ENCODE measurements at regions not wholly inside any gene's neighbourhood (a gene's known extent, or its start where the extent isn't known, plus 50 kb on each side); places are given as distances from the start of the nearest gene placed in this dataset.

DNA sequence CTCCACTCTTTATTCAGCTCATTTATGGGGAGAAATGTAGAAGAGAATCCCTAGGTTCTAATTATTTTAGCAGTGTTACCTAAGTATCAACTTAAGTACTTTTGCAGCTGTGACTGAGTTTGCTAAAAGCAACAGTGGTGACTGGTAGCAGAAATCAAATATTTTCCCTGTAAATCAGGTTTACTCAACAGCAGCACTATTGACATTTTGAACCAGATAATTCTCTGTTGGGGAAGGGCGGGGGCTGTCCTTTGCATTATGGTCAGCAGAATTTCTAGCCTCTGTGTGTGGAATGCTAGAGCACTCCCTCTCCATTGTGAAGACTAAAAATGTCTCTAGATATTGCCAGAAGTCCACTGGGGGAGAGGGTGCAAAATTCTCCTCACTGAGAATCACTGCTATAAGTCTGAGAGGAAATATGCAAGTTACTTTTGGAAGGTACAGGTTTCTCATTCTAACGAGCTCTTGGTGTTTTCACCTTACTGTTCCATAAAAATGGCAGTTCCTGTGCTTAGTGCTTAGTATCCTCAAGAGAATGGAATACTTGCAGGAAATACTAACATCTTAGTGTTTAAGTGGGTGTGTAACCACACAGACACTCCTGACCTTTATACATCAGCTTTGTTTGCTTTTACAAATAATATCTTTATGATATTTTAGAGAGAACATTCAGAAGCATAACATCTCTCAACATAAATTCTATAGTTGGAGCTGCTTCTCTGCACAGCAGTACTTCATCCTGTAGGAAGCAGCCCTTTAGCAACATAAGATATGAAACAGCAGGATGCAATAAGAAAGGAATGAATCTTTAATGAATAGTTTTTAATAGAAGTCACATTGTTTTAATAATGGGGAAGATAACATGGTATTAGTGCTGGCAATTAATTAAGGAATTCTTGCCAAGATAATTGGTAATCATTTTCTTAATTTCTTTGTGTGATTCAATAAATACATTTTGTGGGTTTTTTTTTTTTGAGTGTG, 246.5 kb upstream of the GOLIM4 start:
- no peak for DNase-seq

DNA sequence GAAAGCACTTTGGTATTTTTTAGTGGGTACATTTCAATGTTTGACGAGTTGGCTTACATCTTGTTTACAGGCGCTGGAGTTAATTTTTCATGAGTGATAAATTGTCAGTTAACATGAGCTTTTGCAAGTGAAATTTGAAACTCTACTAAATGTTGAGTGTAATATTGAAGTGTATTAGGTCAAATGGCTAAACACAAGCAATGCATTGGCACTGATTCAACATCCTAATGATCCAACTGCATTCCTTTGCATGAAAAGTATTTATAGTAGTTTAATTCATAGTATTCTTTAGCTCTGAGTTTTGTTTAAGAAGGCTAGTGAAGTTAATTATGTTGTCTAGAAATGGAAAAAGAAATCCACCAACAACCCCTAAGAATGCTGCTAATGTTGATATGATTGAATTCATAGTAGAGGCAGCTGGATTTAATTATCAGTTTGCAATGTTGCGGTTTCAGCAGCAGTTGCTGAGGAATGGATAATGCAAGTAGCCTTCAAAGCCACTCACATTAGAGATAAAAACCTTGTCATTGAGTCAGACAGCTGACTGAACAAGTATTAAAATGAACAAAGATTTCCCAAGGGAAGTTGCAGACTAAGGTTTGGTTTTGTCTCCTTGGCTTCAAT, 245.6 kb upstream of the GOLIM4 start:
- DNase-seq = no peak

DNA sequence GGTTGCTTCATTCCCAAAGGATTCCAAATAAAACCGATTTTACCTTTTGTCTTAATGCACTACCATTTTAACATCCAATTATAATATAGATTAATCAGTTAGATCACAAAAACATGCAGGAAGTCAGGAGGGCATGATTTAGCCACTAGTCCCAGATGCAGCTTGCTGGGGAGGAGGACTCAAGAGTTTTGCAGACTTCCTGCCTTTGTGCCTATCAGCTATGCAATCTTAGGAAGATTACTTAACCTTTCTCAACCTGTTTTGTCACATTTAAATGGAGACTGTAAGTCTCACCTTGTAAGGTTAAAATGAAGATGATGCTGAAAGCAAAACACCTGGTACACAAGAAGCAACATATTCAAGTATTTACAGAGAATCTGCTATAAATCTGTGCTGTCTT, 242.4 kb upstream of the GOLIM4 start:
- DNase-seq = no peak

DNA sequence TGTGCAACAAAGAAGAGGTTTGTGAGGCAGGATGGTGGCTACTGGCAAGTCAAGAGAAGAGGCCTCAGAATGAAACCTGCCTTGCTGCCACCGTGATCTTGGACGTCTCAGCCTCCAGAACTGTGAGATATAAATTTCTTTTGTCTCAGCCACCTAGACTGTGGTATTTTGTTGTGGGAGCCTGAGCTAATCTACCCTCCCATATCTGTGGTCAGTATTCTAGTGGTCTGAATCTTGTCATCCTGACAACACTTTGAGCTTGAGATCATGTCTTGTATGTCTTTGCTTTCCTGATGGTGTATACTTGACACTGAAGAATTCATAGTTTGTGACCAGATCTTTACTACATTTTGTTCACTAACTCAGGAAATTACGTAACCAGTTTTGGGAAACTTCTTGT, 240.6 kb upstream of the GOLIM4 start:
- no peak for DNase-seq

DNA sequence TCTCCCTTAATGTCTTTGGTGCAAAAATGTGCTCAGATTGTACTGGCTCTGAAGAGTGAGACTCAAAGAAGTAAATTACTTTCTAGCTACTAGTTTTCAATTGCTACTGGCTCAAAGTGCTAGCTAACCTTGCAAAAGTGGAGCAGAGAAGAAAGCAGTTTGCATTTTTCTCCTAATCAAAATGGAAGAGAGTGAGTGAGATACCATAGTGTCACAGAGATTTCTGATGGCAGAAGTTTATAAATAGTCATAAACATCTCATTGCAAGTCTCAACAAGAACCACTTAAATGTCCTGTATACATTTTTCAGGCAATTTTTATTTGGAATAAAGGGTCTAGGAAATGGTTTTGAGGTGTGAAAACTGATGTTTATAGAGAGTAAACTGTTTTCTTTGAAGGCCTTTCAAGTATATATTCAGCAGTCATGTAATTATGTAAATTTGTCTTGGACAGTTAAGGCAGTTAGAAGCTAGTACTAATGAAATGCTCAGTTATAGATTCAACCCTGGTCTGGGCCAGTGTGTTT, 237.7 kb upstream of the GOLIM4 start:
- no peak for DNase-seq

DNA sequence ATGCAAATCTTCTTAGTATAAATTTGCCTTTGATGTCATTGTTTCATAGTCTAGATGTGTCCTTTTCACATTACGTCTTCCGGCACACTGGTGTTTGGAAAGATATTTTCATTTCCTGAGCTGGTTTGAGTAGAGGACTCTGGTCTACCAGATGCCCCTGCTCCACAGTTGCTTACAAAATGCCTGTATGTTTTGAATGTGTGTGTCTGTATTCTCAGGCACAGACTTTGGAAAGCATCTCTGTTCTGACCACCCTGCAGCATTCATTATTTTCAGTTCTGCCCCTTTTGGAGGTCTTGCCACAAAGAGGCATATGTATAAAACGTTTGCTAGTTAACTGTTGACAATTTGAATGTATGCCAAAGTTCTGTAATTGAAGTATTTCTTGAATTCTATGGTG, 236.0 kb upstream of the GOLIM4 start:
- no peak for DNase-seq

DNA sequence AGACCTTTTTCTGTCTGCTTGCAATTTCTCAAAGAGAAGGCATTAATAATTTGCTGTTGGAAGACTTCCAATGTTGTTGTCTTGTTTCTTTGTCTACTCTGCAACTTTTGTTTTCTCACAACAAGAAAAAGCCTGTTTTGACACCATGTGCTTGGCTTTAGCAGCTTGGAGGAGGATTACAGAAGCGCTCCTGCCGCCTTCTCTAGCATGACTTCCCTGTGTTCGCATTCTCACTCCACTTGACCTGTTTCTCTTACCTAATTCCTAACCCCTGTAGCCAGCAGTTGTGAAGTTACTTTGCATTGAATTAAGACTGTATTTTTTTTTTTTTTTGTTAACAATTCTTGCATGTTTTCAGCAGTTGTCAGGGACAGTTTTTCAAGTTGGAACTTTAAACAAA, 235.3 kb upstream of the GOLIM4 start:
- DNase-seq = no peak

DNA sequence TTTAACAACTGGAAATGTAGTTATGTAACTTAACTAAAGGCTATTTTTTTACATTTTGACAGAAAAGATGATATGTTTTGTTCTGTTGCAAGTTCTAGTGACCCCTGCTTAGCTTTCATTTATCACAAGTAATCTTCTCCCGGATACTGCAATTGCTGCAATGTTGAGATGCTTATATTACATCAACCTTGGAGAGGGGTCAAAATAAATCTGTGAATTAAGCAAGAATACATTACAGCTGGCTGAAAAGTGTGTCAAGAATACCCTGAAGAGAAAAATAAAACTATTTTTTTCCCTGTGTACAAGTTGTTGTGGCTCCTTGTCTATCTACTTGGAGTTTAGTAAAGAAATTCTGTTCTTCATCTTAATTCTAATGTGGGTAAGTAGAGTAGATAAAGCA, 232.1 kb upstream of the GOLIM4 start:
- DNase-seq = no peak

DNA sequence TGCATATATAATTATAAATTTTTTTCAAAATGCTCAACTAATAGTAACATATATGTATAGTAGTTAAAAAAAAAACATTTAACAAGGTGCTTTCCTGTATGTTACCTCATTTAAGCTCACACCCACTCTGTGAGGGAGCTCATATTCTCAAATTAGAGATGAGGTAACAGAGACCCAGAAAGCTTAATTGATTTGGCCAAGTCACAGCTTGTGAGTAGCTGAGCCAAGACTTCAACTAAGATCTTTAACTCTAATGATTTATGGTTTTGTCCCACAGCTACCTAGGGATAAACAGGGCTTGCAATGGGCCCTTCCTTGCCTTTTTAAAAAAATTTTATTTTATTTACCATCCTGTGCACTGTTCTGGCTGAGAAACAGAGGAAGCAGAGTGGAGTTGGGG, 230.0 kb upstream of the GOLIM4 start:
- DNase-seq = no peak

DNA sequence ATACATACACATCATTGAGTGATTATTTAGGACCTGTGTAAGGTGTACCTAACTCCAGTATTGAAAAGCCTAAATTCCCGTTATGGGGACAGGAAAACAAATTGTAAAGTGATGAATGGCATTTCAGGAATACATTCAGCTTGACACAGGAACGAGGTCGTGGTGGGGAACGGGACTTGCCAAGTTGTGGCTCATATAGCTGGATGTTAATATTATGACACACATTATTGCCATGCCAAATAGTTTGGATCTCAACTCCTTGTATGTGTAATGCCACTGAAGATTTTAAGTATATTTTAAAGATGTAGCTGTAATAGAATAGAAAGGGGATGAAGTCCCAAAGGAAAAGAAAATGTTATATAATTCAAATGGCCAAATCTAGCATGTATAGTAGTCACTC, 227.2 kb upstream of the GOLIM4 start:
- no peak for DNase-seq

DNA sequence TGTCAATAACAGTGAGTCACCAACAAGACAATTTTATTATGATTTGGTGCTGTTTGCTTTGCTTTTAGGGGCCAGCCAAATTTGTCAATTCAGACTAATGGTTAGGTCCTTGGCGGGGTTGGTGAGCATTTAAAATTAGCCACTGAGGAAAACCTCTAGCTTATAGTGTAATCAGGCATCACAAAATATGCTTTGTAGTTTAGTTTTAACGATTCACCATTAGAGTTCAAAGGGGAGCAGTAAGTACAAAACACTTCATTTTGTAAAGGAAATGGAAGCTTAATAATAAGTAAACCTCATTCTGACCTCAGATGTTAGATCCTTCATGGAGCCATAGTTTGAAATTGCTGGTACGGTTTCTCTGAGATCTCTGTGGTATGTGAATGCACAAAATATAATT, 218.4 kb upstream of the GOLIM4 start:
- DNase-seq = no peak

DNA sequence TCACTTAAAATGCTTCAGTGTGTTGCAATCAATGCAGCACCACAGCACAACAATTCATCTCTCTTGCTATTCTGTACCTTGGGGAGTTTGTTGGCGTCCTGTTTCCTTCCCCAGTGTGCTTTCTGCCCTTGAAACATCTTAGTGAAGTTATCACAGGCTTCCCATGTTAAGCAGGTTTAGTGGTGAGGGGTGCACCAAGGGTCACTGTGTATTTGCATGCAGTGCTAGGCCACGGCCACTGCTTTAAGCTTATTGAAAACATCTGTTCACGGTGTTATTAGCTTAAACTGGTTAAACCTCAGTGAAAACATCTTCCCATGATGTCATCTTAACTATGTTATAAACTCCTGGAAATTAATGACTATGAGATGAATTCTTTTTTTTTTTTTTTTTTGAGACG, 217.3 kb upstream of the GOLIM4 start:
- no peak for DNase-seq

DNA sequence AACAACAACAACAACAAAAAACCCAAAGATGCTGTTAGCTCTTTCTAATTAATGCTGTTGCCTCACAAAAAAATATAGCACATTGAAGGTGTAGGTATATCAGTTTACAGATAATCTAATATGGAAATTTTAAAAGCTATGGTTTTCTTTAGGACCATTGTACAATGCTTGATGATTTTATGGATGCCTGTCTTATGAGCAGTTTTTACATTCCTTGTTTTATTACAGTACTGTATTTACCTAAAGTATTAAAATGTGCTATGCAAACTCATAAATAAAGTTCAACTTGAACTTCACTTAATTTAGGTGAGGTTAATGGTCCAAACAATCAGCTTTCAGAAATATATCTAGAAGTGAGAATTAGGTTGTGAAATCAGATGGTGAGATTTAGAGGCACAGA, 212.2 kb upstream of the GOLIM4 start:
- no peak for DNase-seq

DNA sequence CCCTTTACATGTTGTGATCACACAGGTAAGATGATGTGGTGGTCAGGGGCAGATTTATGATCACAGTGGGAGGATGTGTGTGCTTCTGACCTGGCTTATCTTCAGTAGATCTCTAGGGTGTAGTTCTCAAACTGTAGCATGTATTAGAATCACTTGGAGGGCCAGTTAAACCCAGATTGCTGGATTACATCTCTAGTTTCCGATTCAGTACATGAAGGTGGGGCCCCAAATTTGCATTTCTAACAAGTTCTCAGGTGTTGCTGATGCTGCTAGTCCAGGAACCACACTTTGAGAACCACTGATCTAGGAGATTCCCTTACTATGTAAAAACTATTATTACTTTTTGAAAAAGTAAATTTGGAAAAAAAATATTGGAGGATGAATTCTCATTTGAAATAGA, 199.3 kb upstream of the GOLIM4 start:
- no peak for DNase-seq

DNA sequence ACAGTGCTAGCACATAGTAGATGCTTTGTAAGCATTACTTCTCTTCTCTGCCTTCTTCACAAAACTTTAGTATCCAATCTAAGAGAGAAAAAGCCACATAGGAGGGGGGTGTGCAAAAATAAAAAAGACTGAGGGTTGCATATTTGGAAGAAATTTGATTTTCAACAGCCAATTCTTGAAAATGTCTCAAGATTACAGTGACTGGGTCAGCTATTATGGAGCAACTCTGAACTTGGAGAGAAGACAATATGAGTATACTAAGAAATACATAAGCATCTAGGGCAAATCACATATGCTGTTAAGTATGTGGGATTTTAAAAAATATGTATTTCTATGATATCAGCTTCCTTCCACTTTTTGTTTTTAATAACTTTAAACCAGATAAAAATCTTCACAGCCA, 196.6 kb upstream of the GOLIM4 start:
- no peak for DNase-seq

DNA sequence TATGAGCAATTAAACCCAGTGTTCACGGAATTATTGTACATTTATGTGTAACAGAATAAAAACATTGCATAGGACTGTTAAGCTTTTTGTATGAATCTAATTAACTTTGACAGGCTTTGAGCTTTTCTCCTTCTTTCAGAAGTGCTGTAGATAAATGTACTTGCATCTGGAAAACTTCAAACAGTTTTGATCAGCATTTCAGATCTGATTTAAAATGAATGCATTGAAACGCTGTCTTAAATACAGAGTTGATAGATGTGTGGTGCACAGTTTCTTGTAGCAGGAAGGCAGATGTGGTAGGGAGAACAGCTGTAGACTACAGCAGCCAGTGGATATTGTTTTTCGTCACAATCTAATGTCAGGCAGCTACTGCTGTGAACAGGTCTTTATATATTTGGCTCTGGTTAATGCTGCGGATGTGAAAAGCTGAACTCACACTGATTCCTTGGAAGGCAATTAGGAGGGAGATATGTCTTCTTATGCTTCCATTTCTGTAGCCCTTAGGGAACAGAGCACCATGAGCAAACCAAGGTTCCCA, 193.8 kb upstream of the GOLIM4 start:
- DNase-seq = no peak

DNA sequence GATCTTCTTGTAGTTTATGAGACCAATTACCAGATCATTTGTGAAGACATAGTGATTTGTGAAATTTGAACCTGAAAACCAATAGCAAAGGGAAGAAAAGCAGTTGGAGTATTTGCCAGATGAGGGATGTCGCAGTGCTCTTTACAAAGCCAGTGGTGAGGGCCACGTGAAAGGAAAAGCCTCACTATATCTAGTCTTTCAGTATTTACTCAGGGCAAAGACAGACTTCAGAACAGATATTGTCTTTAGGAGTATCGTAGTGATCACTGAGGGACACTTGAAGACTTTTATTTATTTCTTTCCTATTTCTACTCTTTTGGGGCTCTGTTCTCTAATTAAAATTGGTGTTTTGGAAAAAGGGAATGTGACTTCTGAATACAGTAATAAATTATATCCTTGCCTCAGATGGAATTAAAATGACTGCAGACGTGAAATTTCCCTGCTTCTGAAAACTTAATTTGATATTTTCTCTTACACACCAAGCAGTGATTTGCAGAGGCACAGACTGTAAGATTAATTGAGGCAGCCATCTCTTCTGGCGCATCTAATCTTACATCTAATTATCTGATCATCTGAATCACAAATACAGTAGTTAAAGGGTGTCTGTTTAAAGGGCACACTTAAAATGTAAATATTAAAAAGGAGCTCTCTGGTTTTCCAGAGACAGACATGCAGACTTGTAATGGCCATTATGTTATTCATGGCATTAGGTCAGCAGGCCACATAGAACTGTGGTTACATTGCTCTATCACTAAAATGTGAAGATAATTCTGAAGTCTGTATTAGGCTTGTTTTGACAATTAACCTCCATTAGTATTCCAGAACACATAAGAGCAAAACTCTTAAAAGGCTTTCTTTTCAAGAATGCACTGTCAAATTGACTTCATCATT, 193.0 kb upstream of the GOLIM4 start:
- no peak for DNase-seq

DNA sequence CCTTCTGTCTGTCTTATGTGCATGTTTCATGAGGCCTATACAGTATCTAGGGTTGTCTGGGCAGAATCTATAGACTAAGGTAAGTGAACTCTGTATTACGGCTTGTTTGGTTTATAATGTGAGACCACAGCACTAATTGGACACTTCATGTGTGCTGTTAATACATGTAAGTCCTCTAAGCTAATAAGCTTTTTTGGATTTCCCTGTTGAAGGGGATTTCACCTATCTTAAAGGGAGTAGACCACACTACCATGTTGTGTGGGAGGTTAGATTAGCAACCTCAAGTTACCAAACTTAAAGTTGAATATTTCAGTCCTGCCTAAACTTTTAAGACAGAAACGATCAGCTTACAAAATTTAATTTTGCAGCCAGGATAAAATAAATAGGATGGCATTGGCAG, 189.8 kb upstream of the GOLIM4 start:
- DNase-seq = no peak

DNA sequence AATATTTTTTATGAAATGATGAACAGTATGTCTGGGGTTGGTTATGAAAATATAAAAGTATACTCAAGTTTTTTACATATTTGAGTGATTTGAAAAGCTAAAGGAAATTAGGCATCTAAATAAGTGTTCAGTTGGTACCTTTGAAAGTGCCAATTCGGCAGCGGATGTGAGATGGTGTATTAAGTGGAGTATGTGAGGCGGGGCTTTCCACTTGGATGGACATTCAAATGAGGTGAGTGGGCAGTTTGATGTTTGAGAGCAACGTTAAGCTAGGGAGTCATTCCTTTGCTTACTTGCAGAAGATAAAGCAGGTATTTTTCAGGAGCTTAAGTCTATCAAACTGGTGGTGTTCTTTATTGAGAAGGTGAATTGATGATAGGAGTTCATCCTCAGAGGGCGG, 189.0 kb upstream of the GOLIM4 start:
- DNase-seq = no peak

DNA sequence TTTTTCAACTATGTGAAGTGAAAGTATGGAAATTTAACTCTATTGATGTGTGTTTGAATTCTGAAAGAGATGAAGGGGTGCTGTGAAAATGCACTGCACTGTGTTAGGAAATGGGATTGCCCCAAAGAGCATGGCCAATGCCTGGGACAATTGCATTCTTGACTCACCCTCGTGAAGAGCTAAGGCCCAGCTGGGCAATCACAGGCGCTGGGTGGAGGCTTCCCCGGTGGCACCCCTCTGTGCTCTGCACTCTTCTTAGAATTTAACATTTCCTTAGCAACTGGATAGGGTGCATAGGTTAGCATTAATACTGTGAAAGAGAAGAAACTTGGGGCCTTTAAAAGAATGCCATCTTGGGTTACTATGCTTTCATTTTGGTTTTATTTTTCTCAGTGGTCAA, 179.9 kb upstream of the GOLIM4 start:
- no peak for DNase-seq

DNA sequence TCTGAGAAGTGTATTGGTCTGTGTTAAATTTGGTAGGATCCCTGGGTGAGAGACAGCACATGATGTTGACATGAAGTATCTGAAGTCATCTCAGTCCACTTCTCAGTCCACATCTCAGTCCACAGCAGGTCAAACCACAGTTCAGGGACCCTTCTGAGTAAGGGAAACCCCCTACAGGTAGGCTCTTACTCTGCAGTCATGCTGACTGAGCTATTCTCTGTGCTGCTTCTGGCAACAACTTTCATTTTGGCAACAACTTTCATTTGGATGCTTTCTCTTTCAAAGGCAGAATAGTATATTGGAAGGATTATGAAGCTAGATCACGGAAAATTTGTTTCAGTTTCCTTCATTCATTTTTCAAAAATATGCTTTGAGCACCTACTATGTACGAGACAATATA, 178.2 kb upstream of the GOLIM4 start:
- DNase-seq = no peak

DNA sequence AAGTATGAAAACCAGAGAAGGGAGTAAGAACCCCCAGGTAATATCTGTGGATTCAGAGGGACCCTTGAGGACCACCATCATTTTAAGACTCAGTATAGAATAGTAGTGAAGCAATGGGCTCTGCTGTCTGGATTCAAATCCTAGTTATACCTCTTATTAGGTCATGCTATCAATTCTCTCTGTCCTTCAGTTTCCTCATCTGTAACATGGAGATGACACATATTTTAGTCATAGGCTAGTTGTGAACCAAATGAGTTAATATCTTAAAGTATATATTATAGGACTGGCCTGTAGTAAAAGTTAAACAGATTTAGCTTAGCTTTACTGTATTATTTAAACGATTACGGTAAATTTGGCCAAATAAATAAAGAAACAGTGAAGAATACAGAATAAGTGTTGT, 177.3 kb upstream of the GOLIM4 start:
- peak; percentile 40 for DNase-seq
